NCI-H69 (cell line): ENCODE measurements at regions not wholly inside any gene's neighbourhood (a gene's known extent, or its start where the extent isn't known, plus 50 kb on each side); places are given as distances from the start of the nearest gene placed in this dataset.

Experiments
- DNase-seq: peaks from one replicate; lab custom pipeline; 2025; lab: John Stamatoyannopoulos, UW

DNA sequence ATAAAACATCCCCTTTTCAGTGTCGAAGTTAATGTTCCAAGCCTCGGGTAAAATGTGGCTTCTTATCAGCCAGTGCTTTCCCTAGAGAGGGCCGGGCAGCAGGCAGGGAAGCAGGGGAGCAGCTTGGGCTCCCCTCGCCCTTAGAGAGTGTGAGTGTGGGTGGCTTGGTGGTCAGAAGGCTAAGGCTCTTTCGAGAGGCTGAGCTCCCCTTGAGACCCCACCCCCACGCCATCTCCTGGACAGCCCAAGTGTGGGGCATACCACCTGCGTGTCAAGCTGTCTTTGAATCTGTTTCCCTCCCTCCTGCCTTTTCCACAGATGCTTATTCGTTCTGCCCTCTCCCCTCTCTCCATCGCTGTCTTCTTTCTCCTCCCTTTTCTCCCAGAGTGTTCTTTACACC lies 95.1 kb upstream of the FOXP4 start:
- peak; percentile 63 for DNase-seq

DNA sequence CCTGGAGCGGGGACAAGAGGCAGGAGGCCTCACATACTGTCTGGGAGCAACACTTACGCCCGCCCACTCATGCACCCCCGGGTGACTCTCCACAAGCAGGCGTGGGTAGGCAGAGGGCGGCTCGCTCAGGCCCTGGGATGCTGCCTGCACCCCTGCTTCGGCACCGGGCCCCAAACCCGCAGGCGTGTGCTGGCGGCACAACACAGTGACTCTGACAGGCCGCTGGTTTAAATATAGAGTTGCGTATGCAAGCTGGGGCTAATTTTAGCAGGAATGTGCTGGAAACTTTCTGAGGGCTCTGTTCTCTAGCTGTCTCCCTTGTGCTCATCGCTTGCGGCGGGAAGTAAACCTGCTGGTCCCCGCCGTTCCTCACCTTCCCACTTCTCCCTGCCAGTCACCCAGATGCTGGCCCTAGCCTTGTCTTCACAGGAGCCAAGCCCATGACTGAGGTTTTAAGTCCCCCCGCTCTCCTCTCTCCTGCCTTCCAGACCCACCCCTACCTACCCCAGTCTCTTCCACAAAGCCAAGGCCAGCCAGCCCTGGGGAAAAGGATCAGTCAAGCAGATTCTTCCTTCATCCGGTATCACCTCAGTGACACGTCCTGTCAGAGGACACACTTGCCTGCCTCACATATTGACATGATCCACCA lies 94.5 kb upstream of the FOXP4 start:
- no peak for DNase-seq

DNA sequence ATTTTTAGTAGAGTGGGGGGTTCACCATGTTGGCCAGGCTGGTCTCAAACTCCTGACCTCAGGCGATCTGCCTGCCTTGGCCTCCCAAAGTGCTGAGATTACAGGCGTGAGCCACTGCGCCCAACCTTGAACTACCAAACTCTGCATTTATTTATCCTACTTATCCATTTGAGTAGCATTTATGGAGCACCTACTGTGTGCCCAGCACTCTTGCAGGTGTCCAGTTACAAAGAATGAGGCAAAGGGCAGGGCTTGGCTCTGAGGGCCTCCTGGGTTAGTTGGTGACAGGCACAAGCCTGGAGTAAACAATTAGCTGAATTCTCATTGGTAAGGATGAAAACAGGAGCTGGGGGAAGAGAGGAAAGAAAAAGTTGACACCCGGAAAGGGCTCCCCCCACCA lies 93.4 kb upstream of the FOXP4 start:
- DNase-seq = no peak

DNA sequence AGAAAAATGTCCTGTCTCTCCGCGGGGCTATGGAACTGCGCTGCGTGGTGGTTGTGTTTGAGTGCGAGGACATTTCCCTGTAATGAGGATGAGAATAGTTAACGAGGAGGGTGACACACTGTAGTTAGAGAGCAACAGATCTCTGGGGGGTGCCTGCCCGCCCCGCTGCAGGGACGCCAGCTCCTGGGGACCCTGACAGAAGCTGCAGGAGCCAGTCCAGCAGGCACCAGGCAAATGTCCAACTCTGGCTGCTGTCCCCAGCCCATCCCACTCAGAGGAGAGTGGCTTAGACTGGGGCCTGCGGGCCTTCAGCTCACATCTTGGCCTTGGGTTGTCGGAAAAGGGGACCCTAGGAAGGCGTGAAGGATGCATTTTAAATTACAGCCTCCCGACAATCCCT lies 92.9 kb upstream of the FOXP4 start:
- DNase-seq = no peak

DNA sequence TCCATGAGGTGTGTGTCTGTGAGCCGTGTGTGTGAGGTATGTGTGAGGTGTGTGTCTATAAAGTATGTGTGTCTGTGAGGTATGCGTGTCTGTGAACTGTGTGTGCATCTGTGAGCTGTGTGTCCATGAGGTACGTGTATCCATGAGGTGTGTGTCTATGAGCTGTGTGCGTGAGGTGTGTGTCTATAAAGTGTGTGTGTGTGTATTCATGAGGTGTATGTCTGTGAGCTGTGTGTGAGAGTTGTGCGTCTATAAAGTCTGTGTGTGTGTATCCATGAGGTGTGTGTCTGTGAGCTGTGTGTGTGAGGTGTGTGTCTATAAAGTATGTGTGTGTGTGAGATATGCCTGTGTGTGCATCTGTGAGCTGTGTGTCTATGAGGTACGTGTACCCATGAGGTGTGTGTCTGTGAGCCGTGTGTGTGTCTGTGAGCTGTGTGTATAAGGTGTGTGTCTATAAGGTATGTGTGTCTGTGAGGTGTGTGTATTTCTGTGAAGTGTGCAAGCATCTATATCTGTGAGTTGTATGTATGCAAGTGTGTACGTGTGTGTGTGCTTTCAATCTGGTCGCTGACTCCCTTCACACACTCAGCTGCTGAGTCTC lies 91.9 kb upstream of the FOXP4 start:
- no peak for DNase-seq

DNA sequence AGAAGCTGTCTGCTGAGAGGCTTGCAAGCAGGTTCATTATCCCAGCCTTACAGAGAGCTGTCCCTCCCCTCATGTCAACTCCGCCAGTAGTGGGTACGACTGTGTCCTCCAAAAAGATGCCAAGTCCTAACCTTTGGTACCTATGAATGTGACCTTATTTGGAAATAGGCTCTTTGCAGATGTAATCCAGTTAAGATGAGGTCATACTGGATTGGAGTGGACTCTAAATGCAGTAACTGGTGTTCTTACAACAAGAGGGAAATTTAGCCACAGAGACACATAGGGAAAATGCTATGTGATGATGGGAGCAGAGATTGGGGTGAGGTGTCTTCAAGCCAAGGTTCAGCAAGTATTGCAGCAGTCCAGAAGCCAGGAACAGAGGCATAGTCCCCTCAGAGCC lies 90.8 kb upstream of the FOXP4 start:
- DNase-seq = no peak

DNA sequence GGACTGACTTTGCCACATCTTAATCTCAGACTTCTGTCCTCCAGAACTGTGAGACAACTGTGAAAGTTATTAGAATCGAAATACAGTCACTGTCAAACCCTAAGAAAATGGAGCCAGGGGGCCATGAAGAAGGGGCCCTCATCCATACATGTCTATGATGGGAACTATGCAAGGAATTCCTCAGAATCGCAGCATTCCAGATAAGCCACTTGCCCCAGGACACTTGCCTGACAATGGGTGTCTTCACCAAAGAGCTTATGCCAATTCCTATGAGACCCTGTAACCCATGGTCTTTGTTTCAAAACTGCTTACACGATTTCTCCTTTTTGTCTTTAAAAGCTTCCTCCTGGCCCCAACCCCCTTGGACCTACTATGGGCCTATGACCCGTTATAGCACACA lies 90.4 kb upstream of the FOXP4 start:
- no peak for DNase-seq

DNA sequence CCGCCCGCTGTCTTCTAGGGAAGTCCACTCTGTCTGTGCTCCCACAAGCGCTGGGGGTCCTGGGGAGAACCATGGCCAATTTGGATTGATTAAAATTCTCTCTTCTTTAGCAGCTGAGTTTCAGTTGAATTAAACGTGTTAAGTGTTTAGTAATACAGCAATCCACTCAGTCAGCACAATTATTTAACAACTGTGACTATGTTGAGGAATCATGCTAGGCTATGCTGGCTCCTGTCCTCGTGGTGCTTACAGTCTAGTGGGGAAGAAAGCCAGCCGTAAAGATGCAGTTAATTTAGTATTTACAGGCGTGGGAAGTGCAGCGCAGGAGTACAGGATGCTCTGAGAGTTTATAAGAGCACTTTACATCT lies 88.9 kb upstream of the FOXP4 start:
- DNase-seq = no peak

DNA sequence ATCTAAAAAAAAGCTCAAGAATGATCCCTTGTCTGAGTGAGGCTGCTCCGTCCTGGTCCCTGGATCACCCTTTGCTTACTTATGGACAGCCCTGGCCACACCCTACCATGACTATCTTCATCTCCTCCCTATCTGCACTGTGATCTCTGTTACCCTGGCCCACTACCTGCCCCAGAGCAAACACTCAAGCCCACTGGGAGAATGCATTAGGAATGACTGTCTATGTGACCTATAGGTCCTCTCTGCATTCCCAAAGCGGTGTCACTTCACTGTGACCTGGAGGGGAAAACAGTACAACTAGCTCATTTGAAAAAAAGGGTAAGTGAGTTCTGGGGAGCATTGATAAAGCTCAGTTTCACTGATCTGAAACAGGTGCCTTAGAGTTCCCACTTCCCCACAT lies 86.4 kb upstream of the FOXP4 start:
- DNase-seq = no peak

DNA sequence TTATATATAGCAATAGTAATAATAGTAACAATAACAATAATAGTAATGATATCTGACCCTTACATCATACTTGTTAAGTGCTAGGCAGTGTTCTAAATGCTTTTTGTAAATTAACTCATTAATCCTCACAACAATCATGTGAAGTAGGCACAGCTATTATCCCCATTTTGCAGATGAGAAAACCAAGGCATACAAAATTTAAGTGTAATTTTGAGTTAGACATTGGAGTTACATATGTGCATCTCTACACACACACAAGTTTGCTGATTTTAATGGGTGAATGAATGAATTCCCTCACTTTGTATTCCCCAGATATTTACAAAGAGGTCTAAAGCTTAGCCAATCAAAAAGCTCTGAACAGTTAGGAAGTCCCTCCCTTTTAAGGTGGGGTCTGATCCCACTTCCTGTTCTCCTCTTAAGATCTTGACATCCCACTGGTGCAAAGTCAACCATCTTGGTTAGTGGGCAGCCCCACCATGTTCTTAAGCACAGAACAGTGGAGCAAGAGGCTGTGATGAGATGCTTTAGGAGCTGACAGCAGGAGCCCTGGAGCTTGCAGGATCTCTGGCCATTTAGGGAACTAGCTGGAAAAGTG lies 85.3 kb upstream of the FOXP4 start:
- peak; percentile 55 for DNase-seq

DNA sequence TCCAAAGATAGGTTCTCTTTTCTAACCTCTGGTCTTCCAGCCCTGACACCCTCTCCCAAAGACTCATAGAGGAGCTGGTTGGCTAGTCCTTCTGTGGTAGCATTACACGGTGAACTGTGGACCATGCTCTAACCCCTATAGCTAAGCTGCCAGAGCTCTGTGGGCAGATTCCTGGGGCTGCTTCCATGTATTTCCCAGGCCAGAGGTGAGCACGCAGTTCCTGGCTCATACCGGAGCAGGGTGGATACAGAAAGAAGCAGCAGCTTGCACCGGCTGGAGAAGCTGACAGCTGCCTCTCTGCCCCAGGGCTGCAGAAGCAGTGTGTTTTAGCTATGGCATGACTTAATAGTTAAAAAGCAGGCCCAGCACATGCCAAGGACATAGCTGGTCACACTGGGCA lies 84.1 kb upstream of the FOXP4 start:
- peak; percentile 63 for DNase-seq

DNA sequence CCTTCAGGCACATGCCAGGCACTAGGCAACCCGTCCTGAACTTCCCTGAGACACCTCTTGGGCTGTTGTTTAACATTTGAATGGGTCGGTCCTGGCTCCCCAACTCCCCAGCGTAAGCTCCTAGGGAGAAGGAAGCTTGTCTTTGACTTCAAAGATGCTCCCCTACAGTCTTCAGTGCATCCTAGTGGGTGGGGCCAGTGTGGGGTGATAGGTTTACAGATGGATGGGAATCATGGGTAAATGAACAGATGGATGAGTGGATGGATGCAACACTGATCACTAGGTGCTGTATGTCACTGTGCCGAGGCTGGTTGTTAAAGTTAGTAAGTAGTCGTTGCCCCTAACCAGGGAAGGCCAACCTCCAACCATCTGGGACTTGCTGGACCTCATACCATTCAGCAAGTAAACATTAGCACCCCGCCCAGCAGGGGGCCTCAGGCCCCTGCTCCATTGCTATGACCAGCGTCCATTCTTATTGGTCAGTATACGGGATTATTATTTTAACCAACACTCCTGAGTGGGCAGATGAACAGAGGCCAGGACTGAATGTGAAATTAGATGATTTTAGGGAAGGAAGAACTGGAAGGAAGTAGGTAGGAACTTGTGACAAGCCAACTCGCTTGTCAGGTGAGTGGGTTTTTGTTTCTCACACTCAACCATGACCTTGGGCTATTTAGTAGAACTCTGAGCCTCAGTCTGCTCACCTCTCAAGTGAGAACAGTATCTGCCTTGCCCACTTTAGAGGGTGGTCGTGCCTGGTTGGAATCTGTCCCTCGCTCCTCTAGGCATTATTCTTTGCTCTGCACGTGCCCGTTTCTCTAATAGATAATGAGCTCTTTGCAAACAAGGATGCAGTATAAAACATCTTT lies 82.9 kb upstream of the FOXP4 start:
- peak; percentile 55 for DNase-seq

DNA sequence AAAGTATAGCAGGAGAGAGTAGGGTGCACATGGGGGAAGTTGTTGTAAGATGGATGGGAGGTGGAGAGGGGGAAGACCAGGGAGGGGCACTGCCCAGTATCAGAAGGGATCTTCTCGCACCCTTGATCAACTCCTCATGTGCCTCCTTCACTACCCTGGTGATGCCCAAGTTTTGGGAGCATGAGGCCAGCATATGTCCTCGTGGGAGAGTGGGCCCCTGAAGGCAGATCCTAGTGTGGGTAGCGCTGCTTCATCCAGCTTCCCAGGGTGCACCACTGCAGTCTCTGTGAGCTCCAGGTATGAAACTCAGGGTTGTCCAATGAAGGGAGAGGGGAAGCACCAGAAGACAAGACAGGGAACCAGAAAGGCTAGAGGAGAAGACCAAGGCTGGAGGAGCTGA lies 82.2 kb upstream of the FOXP4 start:
- DNase-seq = no peak

DNA sequence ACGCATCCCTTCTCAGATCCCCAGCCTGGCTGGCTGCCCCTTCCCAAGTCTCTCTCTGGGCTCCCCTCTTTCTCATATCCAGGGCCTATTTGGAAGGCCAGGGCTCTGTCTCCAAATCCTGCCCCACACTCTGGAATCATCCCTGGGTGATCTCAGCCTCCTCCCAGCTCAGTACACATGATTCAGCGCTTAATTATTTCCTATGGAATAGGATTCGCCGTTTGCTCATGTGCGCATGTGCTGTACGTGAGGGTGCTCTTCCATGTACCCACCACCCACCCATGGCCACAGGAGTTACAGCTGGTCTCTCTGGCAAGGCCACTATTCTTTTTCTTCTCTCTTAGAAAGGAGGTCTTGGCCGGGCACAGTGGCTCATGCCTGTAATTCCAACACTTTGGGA lies 81.7 kb upstream of the FOXP4 start:
- DNase-seq = no peak

DNA sequence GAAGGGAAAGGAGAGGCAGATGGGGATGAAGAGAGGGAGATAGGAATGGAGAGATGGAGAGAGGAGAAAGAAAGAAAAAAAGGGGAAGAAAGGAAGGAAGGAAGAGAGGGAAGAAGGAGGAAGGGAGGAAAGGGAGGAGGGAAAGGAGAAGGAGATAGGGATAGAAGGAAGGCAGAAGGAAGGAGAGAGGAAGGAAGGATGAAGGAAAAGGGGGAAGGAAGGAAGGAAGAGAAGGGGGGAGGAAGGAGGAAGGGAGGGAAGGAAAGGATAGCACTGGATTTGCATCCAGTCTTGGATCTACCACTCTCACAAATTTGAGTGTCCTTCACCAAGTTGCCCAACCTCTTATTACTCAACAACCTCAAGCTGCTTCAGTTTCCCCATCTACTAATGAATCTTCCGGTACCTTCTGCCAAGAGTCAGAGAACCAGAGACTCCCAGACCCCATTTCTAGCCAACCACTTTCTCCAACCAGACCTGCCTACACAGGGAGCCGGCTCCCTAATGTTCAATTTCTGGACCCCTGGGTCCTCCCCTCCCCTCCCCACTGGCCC lies 79.7 kb upstream of the FOXP4 start:
- no peak for DNase-seq

DNA sequence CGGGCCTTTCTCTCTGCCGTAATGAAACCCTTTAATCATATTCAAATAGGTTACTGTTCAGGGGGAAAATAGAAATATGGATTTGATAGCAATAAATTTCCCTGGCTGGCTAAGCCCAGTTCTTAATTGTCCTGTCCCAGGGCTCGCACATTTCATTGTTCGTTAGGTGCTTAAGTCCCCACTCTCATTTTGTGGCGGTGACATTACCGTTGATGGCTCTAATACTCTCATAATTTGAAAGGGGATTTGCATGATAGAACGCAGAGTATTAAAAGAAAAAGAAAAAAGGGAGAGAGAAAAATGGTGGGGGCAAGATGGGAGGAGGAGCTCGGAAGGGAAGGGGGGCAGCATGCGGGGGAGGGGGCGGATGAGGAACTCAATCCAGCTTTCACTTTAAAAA lies 79.1 kb upstream of the FOXP4 start:
- no peak for DNase-seq

DNA sequence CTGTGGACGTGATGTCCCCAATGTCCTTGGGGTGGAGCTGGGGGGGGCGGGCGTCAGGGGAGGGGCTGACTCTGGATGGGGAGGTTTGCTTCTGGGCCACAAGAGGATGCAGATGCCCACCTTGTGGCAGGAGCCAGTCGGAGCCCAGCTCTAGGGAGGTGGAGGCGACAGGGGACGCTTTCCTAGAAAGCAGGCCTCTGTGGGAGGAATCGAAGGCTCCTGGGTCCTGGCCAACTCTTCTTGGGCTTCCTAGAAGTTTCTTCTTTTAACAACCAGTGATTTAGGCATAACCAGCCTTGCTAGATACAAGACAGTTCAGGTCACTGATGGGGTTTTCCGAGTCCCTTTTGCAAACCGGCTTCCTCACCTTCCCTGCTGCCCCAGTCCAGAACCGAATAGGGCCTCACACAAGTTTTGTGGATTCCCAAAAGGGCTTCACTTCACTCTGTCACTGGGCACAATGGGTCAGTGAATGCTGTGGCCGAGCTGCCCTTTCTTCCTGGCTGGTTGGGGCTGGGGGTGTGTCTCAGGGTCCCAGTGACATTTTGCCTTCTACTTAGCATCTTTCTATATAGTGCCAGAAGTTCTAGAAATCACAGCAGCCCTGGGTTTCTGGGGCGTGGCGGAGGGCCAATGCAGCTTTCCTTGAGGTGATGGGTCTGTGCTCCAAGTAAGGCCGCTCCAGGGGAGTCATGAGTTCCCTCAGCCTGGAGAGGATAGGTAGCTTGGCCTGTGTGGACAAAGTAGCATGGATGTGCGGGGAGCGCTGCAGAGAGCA lies 78.4 kb upstream of the FOXP4 start:
- no peak for DNase-seq

DNA sequence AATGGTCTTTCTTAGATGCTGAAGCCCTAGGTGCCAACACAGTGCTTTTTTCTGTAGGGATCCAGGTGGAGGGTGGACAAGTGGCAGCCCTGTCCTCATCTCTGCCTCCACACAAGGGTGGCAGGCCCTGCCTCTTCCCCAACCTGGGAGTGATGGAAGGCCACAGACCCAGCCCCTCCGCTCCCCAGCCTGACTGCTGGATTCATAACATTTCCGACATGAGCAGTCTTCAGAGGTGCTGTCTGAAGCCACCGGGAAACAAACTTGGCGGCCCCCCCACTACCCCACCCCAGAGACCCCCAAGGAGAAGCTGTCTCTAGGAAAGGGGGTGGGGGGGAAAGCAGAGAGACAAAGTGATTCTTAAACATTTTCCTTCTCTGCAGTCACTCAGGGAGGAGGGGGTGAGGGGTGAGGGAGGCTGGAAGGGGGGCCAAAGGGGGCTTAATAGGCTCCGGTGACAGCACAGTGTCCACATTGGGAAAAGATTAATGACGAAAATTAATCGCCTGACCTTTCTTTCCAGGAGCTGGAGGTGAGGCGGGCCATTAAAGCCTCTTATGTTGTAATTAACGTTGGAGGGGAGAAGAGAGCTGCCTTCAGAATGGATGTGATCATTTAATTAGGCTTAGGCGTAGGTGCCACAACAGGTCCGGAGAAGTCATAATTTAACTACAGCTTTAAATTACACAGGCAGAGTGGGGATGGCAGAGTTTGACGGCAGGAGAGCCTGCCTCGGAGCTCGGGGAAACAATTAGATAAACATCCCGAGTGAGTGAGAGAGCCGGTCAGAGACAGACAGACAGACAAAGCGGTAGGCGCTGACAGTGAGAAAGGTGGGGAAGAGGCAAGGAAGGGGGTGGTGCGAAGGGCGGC lies 76.8 kb upstream of the FOXP4 start:
- DNase-seq = peak; percentile 84

DNA sequence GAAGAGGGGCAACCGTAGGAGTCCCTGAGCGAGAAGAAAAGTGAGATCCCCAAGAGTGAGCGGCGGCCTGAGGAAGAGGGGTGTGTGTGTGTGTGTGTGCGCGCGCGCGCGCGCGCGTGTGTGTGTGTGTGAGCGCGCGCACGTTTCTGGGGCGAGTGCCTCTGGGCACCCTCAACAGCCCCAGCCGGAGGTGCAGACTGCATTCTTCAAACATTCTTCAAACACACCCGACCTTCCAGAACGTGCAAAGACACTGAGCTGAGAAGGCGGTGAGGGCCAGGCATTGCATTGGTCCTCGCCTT lies 76.2 kb upstream of the FOXP4 start:
- no peak for DNase-seq

DNA sequence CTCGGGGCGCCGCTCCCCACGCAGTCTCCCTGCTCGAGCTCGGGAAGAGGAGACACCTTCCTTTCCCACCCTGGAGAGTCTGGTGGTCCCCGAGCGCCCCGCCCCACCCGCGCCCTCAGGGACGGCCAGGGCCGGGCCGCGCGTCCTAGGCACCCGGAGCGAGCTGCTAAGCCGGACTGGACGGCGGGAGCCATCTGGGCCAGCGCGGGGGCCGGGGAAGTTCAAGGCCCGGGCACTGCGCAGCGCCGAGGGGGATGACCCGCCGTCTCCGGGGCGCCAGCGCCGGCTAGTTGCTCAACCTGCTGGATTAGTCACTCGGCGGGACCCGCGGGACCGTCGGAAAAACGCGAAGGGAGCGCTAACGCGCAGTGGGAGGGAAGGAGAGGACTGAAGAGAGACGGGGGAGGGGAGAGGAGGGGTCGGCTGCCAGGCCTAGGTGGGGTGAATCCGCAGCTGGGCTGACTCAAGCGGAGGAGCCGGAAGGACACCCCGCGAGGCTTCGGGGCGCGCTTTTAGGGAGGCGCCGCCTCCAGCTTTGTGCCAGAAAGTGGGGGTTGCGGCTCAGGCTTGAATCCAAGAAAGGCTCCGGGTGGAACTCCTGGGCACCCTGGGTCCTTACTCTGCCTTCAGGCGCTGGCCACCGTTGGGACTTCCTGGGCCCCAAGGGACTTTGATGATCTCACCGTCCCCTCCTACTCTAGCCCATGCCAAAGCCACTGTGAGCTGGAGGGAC lies 75.7 kb upstream of the FOXP4 start:
- peak; percentile 36 for DNase-seq
